UCSD-AML1 (cell line): ENCODE measurements at regions not wholly inside any gene's neighbourhood (a gene's known extent, or its start where the extent isn't known, plus 50 kb on each side); places are given as distances from the start of the nearest gene placed in this dataset.
A peak's percentile ranks its signal among the peaks of the same experiment; 100 is the strongest.

Experiments
- DNase-seq: peaks from one replicate; lab custom pipeline; 2025; ENCODE audit not compliant: unreplicated experiment; lab: John Stamatoyannopoulos, UW

DNA sequence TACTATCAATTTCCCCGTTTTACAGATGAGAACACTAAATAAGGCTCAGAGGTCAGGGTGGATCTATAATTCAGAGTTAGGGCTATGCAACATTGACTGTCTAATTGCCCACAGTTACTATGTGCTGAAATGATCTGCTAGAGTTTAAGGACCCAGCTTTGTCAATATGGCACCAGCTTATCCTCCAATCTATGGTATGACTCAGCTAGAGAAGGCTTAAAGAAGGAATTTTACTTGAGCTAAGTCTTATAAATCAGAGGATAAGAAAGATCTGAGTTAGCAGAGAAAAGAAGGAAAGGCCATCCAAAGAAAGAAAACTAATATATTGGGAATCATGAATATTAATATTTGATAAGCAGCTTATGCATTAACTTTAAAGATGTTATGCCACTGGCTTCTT is 78.1 kb downstream of the ASB9 start:
- no peak for DNase-seq

DNA sequence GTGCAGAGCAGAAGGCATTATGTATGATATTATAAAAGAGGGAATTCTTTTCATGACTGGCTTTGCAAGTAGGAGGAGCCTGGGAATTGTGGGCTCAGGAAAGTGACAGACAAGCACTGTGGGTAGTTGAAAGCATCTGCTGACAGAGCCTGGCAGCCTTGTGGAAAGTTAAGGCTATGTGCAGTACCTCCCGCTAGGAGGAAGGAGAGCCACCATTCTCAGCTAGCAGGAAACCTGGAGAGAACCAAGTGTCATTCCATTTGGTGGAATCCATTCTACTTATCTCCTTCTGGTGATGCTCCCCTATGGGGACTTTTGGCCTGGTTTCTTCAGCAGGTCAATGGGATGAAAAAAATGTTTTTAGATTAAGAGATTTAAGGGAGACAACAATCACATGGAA is 81.8 kb downstream of the ASB9 start:
- no peak for DNase-seq

DNA sequence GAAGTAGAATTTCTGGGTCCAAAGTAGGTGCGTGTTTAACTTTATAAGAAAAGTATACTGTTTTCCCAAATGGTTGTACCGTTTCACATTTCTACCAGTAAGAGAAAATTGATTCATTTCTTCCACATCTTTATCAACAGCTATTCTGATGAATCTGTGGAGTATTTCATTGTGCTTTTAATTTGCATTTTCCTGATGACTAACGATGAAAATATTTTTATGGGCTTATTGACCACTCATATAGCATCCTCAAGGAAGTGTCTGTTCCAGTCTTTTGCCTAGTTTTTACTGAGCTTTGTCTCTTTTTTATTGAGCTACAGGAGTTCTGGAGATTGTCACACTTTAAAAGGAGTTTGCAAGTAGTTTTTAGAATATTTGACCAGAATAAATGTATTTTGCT is 92.6 kb downstream of the ASB9 start:
- DNase-seq = no peak

DNA sequence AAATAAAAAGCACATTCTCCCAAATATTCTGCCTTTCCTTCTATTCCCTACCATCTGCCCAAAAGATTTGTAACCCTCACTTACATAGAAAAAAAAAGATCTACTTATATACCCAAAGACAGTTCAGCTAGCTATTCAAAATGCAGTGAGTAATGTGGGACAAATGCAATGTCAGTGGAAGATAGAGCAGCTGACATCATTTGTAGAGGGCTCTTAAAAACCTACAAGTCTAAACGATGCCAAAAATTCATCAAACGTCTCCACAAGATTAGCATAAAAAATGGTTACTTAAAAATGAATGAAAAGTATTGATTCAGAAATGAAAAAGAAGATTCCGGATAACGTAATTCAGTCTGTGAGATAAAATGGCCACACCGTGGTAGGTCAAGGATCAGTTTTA is 96.5 kb downstream of the ASB9 start:
- DNase-seq = no peak

DNA sequence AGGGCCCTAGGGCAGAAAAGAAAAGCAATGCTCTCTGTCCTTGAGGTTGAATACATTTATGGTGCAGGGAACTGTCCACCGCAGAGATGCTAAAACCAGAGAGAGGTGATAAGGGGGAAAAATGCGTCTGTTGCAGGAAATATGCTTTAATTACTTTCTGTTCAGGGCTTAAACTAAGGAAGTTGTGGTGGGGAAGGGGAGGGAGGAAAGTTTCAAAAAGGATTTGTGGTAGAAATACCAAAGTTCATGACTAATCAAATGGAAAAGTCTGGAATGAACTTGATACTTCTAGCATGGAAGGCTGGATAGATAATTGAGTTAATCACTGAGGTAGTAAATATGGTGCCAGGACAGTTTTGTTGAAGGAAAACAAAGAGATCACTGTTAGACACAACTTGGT is 99.0 kb downstream of the ASB9 start:
- DNase-seq = no peak

DNA sequence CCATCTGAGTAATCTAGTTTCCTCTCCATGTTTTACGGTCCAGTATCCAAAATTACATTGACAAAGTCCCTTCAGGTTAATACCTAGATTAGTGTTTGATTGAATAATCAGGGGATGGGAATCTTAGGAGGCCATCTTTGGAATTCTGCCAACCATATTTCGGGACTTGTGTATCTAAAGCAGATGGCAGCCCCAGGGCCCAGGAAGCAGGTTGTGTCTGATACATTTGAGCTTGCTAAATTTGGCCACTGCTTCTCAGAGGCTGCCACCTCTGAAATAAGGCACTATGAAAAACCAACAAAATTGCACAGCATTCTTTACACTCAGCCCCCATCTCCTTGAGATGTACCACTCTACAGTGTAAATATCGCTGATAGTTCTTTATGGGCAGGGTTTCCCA is 102.1 kb downstream of the ASB9 start:
- no peak for DNase-seq

DNA sequence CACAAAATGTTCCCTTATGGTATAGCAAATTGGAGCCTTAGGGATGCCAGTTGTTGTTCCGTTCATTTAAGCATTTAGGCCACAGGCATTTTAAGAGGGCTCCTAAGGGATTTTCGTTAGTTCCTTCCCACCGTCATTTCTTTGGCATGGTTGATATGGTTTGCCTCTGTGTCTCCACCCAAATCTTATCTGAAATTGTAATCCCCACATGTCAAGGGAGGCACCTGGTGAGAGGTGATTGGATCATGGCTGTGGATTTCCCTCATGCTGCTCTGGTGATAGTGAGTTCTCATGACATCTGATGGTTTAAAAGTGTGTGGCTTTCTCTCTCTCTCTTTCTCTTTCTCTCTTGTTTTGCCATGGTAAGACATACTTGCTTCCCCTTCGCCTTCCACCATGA is 104.1 kb downstream of the ASB9 start:
- DNase-seq = no peak

DNA sequence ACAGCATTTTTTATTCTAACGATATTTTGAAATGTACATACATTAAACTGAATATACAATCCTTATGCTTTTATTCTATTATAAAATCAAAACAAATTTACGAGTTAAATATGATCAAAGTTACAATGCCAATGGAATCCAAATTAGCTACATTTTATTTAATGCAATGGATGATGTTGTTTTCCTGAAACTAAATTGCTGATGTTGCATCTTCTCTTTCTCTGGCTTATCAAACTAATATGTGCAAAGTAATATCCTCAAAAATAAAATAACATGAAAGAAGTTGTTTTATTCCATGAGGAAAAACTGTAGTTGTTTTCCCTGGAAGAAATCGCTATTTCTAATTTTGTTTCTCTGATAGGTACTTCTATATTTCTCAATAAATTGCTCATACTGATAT is 106.8 kb downstream of the ASB9 start:
- DNase-seq = no peak

DNA sequence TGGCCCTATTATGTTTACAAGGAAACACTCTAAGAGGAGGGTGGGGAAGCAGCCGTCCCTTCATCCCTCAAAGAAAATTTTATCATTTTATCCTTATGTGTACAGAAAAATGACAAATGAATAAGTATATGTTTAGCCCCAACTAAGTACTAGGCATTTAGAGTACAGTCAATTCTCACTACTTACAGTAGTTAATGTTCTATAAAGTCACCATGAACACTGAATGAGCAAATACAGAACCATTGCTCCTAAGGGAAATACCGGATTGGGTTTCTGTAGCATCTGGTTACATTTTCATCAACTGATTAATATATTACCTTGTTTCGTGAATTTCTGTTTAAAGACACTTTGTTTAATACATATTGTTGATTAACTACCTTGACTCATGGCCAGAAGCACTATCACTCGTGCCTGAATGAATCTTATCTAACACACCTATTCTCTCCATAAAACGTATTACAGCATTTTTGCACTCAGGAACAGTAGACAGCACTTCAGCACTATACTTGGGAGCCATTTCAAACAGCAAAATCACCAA is 109.3 kb downstream of the ASB9 start:
- no peak for DNase-seq

DNA sequence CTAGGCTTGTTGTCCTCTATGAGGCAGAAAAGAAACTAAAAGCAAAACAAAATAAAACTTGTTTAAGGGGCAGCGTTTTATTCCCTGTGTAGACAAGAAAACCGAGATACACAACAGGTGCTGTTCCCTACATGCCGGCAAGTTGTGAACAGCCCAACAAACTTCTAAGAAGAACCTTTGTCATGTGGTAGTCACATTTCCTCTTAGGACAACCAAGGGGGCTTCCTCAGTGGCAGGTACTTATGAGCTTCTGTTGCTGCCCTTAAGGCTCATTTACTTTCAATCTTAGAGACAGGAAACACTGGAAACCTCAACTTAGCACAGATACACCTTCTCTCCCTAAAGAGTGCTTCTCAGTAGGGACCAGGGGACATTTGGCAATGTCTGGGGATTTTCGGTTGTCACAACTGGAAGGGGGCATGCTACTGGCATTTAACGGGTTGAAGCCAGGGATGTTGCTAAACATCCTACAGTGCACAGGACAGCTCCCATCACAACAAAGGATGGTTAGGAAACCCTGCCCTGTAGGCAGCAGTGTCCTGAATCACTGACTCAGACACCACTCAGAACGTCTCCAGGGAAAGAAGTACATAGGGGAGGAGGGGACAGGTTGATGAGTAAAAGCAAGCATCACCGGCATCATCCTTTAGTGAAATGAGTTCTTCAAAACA is 111.0 kb downstream of the ASB9 start:
- DNase-seq = no peak

DNA sequence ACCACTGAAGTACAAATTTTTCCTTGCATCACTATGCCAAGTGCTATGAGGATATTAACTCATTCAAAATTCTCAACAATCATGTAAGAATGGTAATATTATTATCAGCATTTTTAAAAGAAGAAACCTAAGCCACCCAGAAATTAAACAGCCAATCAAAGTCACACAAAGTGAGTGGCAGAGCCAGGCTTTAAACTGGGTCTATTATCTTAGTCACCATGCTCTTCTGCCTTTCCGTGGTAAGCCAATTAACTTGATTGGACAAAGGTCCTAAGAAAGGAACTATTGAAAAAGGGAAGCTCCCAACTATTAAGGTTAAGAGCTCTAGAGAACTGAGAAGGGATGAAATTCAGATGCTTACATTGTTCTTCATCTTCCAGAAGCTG is 111.5 kb downstream of the ASB9 start:
- DNase-seq = no peak

DNA sequence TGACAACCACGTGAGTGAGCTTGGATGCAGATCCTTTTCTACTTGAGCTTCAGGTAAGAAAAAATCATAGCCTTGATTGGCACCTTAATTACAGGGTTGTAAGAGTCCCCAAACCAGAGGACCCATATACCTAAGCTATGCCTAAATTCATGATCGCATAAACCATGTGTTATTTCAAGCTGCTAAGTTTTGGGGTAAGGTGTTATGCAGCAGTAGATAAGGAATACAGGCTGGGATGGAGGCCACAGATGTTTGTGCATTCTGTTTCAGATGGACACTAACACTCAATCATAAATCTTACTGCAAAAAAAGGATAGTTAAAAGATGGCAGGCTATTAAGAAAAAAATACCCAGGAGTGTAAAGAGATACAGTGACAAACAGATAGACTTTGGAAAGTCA is 112.3 kb downstream of the ASB9 start:
- no peak for DNase-seq

DNA sequence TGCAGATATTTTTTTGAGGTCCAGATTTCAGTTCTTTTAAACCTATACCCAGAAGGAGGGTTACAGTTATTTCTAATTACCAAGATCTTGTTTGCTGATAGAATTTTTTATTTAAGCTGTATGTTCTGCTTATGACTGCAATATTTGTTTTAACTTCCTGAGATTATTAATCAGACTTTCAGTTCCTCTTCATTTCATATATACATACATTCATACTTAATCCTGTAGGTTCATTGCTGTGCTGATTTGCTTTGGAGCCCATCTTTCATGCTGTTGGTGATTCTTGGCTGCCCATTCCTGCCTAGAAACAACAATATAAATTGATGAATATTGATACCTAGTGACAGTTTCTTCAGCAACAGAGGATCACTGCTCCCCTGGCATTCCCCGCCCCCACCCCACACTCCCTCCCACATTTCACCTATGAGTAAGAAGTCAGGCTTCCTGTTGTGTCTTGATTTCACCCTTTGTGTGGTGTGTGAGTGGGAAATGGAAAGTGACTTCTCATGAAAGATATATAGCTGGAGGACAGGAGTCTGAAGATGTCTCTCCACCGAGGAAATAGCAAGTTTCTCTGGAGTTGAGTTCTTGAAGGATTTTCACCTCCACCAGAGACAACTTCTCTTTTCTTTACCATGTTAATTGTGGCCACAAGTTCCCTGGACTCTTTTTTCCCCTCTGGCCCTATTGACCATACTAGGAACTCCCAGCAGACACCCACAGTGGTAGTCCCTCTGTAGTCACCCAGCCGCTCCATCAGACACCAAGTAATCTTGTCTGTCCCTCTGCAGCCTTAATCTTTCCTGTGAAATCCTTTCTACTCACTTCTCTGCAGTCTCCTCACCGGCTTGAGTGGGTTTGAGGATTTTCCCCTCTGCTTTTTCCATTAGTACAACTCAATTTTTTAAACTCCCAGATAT is 118.4 kb downstream of the ASB9 start:
- DNase-seq = no peak

DNA sequence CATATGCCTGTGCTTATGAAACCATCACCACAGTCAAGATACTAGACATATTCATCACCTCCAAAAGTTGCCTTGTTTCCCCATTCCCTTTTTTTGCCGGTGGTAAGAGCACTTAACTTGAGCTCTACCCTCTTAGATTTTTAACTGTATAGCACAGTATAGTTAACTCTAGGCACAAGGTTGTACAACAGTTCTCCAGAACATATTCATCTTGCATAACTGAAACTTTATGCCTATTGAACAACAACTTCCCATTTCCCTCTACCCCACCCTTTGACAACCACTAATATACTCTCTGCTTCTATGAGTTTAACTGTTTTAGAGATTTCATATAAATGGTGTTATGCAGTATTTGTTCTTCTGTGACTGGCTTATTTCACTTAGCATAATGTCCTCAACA is 119.3 kb downstream of the ASB9 start:
- no peak for DNase-seq

DNA sequence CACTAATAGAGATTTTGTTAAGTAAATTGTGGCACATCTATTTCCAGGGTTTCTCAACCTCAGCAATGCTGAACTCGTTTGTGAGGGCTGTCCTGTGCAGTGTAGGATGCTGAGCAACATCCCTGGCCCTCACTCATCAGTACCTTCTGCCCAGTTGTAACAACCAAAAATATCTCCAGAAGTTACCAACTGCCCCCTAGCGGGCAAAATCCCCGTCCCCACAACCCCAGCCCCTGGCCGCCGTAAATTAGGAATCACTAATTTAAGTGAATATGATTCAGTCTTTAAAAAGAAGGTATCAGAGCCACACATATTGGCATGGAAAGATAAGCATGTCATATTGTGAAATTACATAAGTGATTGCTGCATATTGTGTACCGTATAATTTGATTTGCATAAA is 123.4 kb downstream of the ASB9 start:
- peak; percentile 23 for DNase-seq

DNA sequence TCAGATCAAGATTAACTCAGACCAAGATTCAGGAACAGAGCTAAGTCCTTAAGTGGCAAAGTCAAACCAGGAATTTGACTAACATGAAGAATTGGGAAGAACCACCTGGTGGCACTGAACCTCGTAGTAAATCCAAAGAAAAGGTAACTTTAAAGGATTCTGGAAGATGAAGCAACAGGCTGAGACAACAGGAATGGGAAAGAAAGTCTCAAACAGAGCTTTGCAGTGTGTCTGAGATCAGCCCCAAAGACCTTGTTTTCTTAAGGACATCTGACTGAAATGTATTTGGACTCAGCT is 126.1 kb downstream of the ASB9 start:
- DNase-seq = no peak

DNA sequence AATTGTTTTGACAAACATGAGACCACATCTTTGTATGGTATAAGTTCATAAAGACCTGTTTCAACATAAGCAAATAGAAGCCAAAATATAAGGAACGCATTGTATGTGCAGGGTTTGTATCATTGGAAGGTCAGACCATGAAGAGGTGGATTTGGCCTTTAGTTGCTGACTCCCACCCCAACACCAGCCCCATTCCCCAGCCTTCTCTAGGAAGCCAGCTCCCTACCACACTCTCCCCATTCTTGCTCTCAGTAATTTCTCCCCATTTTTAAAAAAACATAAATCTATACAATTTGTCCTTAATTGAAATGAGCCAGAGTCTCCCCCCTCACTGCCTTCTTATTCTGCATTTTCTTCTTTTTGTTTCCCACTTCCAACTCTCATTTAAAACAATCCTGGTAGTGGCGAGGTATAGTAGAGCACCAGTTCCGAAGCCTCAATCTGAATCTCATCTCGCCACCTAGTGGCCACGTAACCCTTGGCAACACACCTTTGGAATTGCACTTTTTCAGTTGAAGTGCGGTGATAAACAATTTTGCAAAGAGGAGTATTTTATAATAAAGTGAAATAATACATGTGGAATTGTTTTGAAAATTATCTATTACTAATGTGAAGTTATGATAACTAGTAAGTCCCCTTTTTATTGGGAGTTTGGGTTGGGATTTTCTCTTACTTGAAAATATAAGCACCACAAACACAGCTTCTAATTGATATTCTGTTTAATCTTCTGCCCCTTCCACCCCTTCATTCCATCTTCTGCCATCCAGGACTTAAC is 126.6 kb downstream of the ASB9 start:
- DNase-seq = peak; percentile 16

DNA sequence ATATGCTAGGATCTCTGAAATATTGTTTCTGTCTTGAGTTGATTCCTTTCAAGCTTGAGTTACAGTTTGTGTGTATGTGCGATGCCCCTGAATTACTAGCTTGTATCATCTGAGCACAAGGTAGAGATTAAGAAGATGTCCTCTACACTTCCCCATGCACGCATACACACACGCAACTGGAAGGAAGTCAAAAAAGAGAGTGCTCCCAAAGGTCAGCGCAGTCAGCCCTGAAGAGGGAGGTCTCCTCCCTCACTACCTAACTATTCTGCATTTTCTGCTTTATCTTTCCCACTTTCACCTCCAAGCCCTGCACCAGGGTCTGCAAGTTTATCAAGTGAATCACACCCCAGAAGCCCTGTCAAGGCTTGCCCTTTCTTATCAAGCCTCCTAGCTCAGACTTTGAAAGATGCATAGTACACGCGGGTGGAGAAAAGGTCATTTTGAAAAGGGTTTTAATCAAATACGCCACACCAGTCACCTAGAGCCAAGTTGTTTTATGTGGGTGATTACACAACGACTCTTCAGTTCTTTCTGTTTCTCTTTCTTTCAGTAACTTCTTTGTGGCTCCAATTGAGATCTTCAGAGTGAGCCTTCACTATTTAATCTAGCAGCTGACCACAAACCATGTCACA is 127.7 kb downstream of the ASB9 start:
- no peak for DNase-seq

DNA sequence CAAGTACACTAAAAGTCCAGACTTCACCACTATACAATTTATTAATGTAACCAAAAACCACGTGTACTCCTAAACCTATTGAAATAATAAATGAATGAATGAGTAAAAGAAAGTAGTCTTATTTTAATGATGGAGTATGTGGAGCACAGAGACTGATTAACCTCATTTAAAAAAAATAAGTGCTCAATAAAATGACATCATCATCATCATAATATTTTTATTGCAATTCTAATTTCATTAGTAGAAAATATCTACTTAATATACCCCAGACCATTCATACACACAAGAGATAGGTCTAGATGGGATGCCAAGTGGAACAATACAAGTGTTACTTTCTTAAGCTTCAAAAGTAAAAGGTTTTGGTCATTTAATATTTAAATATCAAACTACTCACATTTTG is 133.1 kb downstream of the ASB9 start:
- no peak for DNase-seq

DNA sequence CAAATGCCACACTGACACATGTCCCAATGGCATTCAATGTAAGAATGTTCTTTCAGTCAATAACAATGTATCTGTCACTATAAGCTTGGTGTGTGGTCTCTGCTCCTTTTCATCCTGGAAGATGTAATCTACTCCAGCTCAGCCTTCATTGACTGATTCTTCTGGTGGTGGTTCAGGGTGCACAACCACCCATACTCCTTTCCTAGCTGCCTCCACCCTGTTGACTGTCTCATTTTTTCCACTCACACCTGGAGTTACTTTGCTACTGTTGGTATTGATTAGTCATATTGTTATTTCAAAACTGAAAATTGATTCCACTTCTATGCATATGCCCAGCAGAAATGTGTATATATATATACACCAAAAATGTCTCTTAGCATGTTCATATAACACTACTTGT is 140.5 kb downstream of the ASB9 start:
- DNase-seq = no peak

DNA sequence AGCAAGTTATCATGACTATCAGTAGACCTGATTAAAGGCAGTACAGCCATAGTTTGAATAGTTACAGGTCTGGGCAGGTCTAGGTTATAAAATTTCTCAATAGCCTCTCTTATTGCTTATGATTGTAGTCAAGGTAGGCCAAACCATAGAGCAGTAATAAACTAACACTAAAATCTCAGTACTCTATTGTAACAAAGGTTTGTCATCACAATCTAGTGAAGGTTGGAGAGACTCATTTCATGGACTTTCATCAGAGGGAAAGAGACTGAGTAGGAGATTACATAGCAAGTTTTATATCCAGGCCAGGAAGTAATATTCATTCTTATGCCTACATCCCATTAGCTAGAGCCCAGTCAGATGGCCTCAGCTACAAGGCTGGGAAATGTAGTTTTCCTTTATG is 141.0 kb downstream of the ASB9 start:
- DNase-seq = no peak
